Retinal pigment epithelial cell (primary cell): ENCODE measurements at regions not wholly inside any gene's neighbourhood (a gene's known extent, or its start where the extent isn't known, plus 50 kb on each side); places are given as distances from the start of the nearest gene placed in this dataset.

Experiments
- DNase-seq: peaks from one replicate; pipeline ENCODE4 v3.0.0-alpha.2; 2010; ENCODE audit warnings: low read depth
- H3K4me3 ChIP-seq: 2 replicates; pipeline ENCODE4 v1.5.1; 2011; ENCODE audit warnings: mild to moderate bottlenecking, low read length, control low read depth, moderate library complexity
- CTCF ChIP-seq: conservative IDR thresholded peaks from 2 replicates; pipeline ENCODE4 v1.5.1; 2011; ENCODE audit warnings: low read depth, low read length, control low read depth, inconsistent platforms

GRCh38 chr10:83332690-83333089, 806.6 kb upstream of the GHITM start:
- no peak for TF ChIP-seq CTCF
- no peak overlapping the region for H3K4me3 ChIP-seq
- DNase-seq: no peak

- no peak for DNase-seq
- no peak overlapping the region for H3K4me3 ChIP-seq
- no peak for TF ChIP-seq CTCF
Observed at GRCh38 chr10:83333566-83333965, 805.7 kb upstream of the GHITM start.

GRCh38 chr10:83343676-83344075, 795.6 kb upstream of the GHITM start:
- no peak for DNase-seq
- TF ChIP-seq CTCF: no peak
- no peak overlapping the region for H3K4me3 ChIP-seq

- no peak for DNase-seq
- TF ChIP-seq CTCF: no peak
- H3K4me3 ChIP-seq: no peak overlapping the region
Observed at GRCh38 chr10:83346266-83346910, 792.9 kb upstream of the GHITM start.

GRCh38 chr10:83352588-83352987, 786.7 kb upstream of the GHITM start:
- TF ChIP-seq CTCF: no peak
- no peak for DNase-seq

GRCh38 chr10:83354456-83354855, 784.9 kb upstream of the GHITM start:
- no peak for DNase-seq
- no peak overlapping the region for H3K4me3 ChIP-seq
- no peak for TF ChIP-seq CTCF

More at GRCh38 chr10:83352588-83352987, 786.7 kb upstream of the GHITM start:
- no peak overlapping the region for H3K4me3 ChIP-seq

- no peak for DNase-seq
- H3K4me3 ChIP-seq: no peak overlapping the region
- TF ChIP-seq CTCF: no peak
Observed at GRCh38 chr10:83357004-83357403, 782.3 kb upstream of the GHITM start.
